HG03139 (cell line): ENCODE measurements at regions not wholly inside any gene's neighbourhood (a gene's known extent, or its start where the extent isn't known, plus 50 kb on each side); places are given as distances from the start of the nearest gene placed in this dataset.

Experiments
- ATAC-seq: cut with Tn5 transposase; IDR thresholded peaks from one replicate; pipeline ENCODE4 v1.9.1; 2021; ENCODE audit not compliant: unreplicated experiment

DNA sequence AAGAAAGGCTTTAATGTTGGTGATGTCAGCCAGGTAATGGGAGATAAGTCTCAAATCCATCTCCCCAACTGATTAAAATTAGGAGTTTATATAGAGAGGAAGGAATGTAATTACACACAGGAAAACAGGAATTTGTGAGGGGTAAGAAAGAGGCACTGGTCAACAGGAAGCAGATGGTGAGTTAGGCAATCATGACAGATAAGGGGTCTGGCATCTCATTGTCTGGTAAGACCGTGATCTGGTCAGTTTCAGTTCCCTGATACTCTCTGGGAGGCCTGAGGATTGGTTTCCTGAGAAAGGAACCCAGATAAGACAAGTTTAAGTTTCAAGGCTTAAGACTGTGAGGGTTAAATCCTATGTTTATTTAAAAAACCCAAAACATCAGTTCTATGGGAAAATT is 414.7 kb upstream of the ARRDC4 start:
- no peak for ATAC-seq

DNA sequence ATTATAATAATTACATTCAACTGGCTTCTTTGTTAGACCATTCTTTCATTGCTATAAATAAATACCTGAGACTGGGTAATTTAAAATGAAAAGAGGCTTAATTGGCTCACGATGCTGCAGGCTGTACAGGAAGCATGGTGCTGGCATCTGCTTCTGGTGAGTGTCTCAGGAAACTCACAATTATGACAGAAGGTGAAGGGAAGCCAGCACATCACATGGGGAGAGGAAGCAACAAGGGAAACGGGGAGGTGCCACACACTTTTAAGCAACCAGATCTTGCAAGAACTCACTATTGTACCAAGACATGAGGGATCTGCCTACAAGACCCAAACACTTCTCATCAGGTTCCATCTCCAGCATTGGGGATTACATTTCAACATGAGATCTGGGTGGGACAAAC is 413.1 kb upstream of the ARRDC4 start:
- ATAC-seq: no peak

DNA sequence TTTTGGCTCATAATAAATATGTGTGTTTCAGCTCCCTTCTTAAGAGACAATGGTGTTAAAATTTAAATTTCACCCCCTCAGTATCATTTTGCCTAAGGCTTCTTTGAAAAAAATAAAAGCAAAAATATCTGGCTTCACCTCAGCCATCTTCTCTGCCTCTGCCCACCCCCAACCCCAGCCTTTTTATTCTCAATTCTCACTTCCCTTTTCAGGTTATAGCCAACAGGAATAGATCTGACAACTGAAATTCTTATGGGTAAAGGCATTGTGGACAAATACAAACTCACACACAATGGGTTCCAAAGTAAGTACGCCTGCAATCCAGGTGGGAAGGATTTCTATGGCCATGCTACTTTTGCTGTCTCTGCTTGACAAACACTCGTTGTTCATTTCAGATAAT is 399.0 kb upstream of the ARRDC4 start:
- ATAC-seq: no peak

DNA sequence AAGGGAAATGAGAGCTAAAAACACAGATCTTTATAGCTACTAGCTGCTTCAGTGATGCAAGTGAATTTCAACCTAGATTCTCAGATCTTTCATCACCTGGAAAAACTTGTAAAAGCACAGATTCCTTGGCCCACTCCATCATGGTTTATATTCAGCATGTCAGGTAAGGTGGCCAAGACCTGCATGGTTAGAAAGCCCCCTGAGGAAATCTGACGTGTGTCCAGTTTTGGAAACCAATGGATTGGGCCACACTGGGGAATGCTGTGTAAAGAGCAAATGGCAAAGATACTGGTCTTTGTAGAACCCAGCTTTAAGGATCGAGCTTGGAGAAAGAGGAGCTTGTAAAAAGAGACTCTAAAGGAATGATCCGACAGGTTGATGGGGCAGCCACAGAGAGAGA is 397.0 kb upstream of the ARRDC4 start:
- no peak for ATAC-seq

DNA sequence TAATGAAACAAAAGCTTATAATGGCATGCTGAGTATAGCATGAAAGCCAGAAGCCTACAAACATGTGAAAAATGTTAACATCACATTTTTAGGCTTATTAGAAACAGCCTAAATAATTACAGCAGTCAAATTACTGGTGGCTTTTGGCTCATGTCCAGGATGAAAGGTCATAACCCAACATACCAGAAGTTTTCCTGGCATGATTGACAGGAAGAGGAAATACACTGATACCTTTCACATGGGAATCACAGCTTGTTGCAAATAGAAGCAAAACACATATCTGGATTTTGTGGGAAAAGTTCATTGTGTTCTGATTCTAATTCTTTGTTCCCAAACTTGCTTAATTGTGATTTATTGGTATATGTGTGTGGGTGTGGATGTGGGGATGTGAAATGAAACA is 393.5 kb upstream of the ARRDC4 start:
- ATAC-seq: no peak

DNA sequence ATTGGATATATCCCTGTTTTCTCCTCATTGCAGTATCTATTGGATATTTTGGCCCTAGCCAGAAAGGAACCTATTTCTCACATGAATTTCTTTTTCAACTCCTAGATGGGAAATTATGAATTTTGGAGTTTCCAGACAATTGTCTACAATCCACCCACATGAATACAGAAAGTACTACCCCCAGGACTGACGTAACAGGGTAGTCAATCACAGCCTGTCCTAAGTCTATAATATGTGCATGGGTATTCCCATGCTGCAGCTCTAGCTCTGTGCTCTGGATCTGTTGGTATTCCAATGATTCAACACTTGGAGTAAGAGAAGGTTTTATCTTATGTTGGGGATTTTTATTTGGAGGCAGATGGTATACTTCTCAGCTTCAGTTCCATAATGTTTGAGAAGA is 393.1 kb upstream of the ARRDC4 start:
- no peak for ATAC-seq

DNA sequence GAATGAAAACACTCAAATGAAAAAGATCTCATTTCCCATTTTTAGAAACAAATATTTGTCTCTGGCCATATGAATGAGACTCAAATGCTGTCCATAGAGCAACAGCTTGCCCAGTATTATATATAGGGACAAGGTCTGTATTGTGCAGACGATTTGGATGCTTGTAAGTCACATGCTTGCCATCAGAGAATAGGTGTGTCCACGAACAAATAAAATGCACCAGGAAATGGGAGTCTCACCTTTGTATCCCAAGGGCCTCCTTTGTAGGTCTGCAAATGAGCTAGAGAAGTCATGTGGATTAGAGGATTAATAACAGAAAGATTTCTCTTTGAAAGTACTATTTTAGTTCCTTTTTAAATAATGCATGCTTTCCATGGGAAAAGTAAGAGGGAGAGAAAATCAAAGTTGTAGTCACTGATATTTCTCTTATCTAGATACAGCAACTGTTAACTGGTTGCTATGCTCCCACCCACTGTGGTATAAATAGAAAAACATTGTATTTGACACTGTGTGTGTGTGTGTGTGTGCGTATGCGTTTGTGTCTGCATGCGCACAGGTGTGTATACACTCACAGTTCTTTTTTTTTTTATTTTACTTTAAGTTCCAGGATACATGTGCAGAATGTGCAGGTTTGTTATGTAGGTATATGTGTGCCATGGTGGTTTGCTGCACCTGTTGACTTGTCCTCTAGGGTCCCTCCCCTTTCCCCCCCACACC is 383.4 kb upstream of the ARRDC4 start:
- ATAC-seq: no peak

DNA sequence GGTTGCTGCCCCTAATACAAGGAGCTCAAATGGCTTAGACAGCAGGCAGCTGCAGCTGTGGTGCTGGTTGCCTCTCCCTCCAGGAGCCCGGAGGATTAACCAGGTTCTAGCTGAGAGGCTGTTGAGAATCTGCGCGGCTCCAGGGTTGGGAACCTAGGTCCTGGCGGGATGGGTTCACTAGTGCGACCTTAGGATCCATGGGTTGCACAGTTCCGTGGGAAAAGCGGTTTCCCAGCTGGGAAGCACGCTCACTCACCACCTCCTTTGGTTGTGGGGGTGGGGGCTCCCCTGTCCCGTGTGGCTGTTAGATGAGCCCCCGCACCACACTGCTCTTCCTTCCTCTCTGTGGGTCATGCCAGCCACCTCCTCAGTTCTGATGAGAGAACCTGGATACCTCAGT is 375.1 kb upstream of the ARRDC4 start:
- no peak for ATAC-seq

DNA sequence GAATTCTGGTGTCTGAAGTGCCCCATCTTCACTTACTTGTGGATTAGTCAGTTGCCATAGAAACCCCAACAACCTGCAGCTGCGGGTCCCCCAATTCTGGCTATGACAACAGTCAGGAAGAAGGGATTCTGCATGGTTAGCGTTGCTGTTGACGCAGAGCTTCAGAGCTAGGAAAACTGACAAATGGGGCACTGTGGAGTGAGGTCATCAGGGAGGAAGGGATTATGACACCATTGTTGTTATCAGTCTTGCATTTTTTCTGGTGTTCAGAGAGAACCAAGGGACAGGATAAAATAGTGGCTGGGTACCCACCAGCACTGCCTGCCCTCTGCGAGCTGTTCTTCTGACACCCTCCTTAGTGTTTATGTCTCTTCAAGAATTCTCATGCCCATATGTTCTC is 367.7 kb upstream of the ARRDC4 start:
- ATAC-seq: no peak

DNA sequence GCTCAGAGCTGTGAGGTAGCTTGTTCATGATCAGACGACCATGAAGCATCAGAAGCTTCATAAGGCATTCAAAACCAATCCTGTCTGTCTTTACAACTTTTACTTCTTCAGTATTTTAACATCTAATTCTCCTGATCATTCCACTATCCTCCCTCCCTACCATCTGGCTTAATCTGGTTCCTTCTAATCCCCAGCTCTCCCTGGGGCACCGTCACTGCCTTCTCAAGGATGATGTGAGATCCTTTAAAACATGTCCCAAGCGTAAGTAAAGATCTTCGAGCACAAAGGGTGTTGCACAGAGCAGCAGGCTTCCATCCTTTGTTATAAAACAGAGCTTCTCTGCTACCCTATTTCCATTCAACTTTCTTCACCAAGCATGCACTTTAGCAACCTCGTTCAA is 362.7 kb upstream of the ARRDC4 start:
- ATAC-seq: no peak

DNA sequence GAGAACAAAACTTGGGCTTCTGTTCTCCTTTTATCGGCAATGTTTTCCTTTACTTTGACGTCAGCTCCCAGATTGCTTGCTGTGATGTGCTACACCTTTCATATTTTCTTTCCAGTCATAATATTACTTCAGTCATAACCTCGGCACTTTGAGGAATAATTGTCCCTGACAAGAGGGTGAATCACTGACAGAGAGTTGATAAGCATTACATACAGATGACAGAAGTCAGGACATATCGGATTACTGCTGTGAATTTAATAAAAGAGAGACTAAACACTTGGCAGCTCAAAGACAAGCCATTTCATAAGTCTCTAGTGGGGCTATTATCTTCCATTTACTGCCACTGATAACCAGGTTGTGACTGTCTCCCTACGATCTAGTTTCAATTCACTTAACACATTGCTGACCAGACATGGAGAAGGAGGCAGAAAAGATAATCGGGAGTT is 362.1 kb upstream of the ARRDC4 start:
- no peak for ATAC-seq

DNA sequence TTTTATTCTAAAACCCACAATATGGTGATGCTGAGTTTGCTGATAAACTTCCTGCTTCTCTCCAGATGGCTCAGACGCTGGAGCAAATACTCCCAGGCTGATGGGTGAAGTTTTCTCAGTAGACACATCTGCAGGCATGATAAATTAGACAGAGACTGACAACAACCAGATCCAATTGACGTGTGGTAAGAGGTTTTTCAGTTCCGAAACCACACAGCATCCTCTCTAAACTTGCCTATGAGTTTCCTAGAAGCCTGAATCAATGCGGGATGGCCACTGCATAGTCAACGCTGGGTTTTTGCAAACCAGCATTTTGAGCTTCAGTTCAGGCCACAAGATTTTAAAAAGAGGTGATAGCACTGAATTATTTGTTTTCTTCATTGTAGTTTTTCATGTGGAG is 360.3 kb upstream of the ARRDC4 start:
- no peak for ATAC-seq

DNA sequence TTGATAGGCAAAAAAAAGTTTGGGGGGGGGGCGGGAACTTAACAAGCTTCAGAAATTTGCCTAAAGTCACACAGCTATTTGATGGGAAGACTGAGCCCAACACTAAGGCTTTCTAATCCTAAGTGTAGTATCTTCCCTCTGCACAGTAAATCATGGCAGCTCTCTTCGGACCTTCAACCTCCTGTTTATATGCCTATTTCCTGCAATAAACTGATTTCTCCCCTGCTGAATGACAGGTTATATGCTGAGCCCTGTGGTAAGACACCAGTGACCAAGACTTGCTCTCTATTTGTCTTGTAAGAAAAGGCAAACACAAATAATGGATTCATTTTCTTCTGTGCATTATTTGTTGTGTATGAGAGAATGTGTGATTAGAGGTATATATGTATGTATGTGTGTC is 355.8 kb upstream of the ARRDC4 start:
- no peak for ATAC-seq

DNA sequence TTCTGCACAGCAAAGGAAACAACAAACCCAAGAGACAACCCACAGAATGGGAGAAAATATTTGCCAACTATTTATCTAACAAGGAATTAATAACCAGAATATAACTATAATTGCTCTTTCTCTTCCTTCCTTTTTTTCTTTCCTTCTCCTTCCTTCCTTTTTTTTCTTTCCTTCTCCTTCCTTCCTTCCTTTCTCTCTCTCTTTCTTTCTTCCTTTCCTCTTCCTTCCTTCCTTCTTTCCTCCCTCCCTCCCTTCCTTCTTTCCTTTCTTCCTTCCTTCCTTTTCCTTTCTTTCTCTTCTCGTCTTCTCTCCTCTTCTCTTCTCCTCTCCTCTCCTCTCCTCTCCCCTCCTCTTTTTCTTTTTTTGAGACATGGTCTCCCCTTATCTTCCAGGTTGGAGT is 345.4 kb upstream of the ARRDC4 start:
- no peak for ATAC-seq

DNA sequence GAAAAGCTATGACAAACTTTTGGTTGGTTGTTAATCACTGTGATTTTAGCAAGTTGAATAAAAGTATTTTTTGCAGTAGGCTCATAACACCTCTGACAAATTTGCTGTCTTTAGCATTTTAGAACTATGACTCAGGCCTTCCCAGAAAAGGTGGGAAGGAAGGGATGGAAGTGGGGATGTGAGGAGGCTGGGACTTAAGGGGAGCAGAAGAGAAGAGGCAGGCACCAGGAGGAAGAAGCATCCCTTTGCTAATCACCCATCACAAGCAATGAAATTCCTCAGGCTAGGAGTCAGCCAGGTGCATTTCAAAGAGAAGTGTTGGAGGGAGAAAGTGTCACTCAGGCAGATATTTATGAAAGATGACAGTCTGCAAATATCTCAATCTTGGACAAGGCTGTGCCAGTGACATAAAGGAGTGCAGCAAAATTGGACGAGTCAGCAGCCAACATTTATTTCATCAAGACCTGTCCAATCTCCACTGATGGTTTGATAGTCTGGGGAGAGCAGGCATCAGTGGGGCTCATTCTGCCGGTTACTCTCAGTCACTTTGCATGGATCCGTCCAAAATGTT is 337.3 kb upstream of the ARRDC4 start:
- no peak for ATAC-seq

DNA sequence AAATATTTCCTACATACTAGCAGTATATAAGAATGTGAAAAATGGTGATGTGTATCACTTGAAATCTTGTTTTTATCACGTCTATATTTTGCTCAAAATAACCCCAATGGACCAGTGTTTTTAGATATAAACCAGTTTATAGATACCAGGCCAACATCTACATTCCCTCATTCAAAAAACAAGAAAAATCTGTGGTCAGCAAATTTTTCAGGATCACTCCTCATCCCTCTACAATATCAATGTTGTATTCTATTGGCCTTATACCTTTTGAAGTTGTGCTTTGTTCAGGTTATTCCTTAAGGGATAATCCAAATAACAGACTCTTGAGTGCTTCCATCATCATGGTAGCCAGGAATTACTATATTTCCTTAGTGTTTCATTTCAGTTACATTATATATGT is 332.9 kb upstream of the ARRDC4 start:
- no peak for ATAC-seq

DNA sequence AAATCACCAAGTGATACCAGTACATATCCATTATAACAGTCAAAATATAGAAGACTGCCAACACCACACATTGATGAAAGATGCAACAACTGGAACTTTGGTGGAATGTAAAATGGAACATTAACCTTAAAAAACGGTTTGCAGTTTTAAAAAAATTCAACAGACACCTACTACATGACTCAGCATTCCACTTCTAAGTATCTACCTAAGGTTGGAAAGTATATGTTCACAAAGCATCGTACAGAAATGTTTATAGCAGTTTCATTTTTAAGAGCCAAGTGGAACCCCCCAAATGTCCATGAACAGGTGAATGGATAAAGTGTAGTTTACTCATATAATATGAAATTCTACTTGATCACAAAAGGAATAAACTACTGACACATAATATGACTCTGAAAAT is 314.7 kb upstream of the ARRDC4 start:
- no peak for ATAC-seq

DNA sequence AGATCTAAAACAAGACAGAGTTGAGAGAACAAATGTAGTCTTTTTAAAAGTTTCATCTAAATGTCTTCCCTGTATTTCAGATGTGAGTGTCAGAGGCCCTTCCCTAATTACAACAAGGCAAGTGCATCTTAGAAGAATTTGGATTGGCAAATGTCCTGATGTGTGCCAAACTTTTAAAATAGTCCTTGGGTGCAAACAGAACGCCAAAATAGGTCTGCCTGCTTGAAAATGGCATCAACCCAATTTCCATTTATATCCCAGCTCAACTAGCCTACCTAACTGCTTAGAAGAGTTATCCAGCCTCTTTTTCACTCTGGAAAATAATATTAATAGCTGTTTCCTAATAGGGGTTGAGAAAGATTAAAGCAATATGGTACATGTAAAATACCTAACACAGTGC is 311.8 kb upstream of the ARRDC4 start:
- no peak for ATAC-seq

DNA sequence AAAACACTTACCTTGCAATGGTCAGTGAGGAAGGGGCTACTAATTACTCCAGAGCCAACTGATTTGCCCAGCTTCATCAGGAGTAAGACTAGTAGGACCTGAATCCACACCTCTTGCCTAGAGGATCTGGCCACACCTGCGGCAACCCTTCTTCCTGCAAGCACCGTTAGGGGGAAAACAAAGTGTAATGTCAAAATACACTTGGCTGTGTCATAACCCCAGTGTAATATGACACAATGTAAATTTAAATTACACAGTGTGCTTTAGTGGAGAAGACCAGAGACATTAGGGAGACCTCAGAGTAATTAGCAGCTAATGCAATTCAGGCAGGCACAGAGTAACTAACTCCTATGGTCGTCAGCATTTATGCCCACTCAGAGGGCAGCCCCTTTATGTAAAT is 308.5 kb upstream of the ARRDC4 start:
- no peak for ATAC-seq

DNA sequence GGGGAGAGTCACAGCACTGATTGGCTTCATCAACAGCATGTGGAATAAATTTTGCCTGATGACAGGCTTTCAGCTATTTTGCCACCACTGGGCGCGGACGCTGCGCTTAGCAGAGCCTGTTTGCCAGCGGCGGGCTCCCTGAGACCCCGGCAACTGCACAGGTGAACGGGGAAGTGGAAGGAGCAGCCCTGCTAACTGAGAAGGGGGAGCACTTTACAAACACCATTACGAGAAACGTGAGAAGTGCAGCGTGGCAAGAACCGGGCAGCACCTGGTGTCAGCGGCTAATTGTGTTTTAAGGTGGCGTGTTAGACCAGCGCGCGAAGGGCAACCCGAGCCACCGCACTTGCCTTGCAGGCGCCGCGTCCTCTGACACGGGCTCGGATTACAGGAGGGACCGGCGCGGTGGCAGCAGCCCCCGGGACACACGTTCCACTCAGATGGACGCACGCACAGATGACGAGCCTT is 307.8 kb upstream of the ARRDC4 start:
- ATAC-seq: no peak

DNA sequence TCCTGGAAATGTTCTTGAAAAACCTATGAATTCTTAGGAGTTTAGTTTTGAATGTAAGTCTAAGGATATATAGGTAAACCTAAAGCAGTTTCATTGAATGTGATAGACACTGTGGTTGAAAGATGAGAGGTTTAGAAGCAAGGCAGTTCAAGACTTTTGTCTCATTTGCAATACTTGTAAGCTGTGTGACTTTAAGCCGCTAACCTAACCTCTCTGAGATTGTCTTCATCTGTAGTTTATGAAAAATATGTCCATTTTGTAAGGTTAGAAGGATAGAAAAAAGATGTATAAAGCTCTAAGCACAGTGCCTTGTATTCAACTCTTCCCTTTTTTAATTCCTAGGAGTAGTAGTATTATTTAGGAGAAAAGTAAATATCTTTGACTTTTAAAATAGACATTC is 306.6 kb upstream of the ARRDC4 start:
- ATAC-seq: no peak

DNA sequence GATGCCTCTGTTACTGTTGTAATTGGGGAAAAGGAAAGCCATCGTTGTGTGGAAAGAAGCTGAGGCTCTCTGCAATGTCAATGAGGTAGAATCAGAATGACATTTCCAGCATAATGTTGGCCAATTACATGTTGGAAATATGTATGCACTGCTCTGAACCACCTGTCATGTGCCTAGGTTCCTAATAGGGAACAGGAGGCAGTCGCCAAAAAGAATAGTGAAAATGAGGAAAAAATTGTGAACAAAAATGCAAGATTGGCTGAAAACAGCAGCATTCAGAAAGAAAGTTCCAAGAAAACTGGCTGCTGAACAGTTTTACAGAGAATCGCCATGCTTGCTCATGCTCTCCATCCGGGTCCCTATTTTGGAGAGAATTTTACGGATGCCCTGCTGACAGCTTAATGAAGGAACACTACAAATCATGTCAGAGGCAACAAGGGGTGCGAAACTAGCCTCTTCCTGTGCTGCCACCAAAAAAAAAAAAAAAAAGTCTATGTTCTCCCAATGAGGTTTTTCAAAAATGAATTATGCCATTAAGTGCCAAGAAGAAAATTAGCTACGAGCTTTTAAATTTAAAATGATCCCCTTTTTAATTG is 305.9 kb upstream of the ARRDC4 start:
- ATAC-seq: no peak

DNA sequence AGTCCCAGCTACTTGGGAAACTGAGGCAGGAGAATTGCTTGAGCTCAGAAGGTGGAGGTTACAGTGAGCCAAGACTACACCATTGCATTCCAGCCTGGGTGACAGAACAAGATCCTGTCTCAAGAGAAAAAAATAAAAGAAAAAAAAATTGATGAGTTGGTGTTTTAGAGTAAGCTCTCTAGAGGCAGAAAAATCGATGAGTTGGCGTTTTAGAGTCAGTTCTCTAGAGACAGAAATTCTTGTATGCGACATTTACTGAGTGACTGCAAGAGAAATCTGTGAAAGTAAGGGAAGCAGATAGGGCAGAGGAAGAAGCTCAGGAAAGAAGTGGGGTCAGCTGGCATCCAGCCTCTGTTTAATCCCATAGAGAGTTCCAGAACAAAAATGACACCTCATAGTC is 298.7 kb upstream of the ARRDC4 start:
- no peak for ATAC-seq
